ENCODE measurements at regions not wholly inside any gene's neighbourhood (a gene's known extent, or its start where the extent isn't known, plus 50 kb on each side); places are given as distances from the start of the nearest gene placed in this dataset.

DNA sequence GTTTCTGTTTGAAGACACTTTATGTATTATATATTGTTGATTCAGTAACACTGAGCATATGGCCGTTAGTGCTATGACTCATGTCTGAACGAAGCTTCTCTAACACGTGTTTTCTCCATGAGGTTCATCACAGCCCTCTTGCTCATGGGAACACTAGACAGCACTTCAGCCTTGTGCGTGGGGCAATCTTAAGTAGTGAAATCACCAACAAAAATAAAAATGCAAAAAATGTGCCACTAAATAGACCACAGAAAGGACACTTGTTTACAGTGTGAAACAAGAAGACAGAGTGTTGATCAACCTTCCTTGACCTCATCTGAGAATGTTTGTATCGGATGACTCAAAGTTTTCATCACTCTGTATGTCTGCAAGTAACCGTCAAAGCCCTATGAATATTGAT is 94.5 kb downstream of the FDX1 start:
- no peak overlapping the region for H3K27ac ChIP-seq (ENCODE audit: poor library complexity, severe bottlenecking)
- H3K4me1 ChIP-seq (ENCODE audit: insufficient read depth, poor library complexity, severe bottlenecking), result no peaks in the 10 kb centered on the region
- TF ChIP-seq, protein P1, sequence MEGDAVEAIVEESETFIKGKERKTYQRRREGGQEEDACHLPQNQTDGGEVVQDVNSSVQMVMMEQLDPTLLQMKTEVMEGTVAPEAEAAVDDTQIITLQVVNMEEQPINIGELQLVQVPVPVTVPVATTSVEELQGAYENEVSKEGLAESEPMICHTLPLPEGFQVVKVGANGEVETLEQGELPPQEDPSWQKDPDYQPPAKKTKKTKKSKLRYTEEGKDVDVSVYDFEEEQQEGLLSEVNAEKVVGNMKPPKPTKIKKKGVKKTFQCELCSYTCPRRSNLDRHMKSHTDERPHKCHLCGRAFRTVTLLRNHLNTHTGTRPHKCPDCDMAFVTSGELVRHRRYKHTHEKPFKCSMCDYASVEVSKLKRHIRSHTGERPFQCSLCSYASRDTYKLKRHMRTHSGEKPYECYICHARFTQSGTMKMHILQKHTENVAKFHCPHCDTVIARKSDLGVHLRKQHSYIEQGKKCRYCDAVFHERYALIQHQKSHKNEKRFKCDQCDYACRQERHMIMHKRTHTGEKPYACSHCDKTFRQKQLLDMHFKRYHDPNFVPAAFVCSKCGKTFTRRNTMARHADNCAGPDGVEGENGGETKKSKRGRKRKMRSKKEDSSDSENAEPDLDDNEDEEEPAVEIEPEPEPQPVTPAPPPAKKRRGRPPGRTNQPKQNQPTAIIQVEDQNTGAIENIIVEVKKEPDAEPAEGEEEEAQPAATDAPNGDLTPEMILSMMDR (IDR thresholded peaks at IDR 0.05; ENCODE audit: poor library complexity, severe bottlenecking), result no peak
- ATAC-seq (ENCODE audit: low read depth), result peak; percentile 24; the same call in 1 of the 3 replicates
- no peak overlapping the region for H3K4me3 ChIP-seq (ENCODE audit: severe bottlenecking)
- H3K9me3 ChIP-seq (ENCODE audit: severe bottlenecking), result no peaks in the 10 kb centered on the region
- no peaks in the 10 kb centered on the region for H3K36me3 ChIP-seq (ENCODE audit: low read depth)
- DNase-seq (ENCODE audit: low spot score), result no peak
- H3K27me3 ChIP-seq (ENCODE audit: insufficient read depth, poor library complexity, severe bottlenecking), result no peaks in the 10 kb centered on the region

DNA sequence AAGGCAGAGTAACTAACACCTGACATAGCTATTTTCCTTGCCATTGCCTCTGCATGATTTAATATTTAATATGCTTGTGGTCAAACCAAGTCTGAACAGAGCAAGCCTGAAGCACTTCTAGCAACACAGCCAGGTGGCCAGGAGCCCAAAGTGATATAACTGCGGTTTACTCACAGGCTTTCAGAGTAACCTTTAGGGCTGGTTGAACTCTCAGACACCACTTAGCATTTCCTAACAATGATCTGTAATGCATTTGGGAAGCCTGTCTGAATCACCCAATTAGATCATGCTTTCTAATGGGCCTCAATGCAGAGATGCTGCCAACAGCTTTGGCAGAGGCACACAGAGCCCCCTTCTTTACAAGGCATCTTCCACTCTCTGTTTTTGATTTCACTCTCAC is 96.1 kb downstream of the FDX1 start:
- Histone ChIP-seq H3K27ac (ENCODE audit: poor library complexity, severe bottlenecking) (peak overlapping the region; percentile 25), H3K4me3 (ENCODE audit: severe bottlenecking) (no peak overlapping the region), H3K36me3 (ENCODE audit: low read depth) (no peaks in the 10 kb centered on the region), H3K4me1 (ENCODE audit: insufficient read depth, poor library complexity, severe bottlenecking) (no peaks in the 10 kb centered on the region), H3K9me3 (ENCODE audit: severe bottlenecking) (no peaks in the 10 kb centered on the region), H3K27me3 (ENCODE audit: insufficient read depth, poor library complexity, severe bottlenecking) (no peaks in the 10 kb centered on the region)
- ATAC-seq (ENCODE audit: low read depth) (peak; percentile 82), DNase-seq (ENCODE audit: low spot score) (no peak)
- TF ChIP-seq, protein P1 (IDR thresholded peaks at IDR 0.05; ENCODE audit: poor library complexity, severe bottlenecking), result no peak

DNA sequence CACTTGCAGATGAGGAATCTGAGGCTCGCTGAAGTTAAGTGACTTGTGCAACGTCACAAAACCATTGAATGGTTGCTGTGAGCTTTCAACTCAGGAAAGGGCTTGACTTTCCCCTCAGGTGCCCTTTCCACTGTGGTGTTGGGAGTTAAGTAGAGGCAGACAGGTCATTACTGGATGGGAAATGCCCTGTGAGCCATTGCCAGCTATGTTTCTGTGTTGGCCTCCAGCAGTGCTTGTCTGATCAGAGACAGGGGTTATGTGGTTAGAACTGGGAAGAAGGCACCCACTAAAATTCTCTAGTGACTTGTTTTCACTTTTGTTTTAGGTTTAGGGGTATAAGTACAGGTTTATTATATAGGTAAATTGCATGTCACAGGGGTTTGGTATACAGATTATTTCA is 96.6 kb downstream of the FDX1 start:
- DNase-seq (ENCODE audit: low spot score) (no peak), ATAC-seq (ENCODE audit: low read depth) (no peak)
- H3K4me3 ChIP-seq (ENCODE audit: severe bottlenecking), result no peak overlapping the region
- no peaks in the 10 kb centered on the region for H3K9me3 ChIP-seq (ENCODE audit: severe bottlenecking)
- H3K36me3 ChIP-seq (ENCODE audit: low read depth), result no peaks in the 10 kb centered on the region
- H3K27ac ChIP-seq (ENCODE audit: poor library complexity, severe bottlenecking), result no peak overlapping the region
- no peaks in the 10 kb centered on the region for H3K4me1 ChIP-seq (ENCODE audit: insufficient read depth, poor library complexity, severe bottlenecking)
- H3K27me3 ChIP-seq (ENCODE audit: insufficient read depth, poor library complexity, severe bottlenecking), result no peaks in the 10 kb centered on the region
- TF ChIP-seq, protein P1 (IDR thresholded peaks at IDR 0.05; ENCODE audit: poor library complexity, severe bottlenecking), result no peak
